Endothelial cell of umbilical vein (primary cell): ENCODE measurements at regions not wholly inside any gene's neighbourhood (a gene's known extent, or its start where the extent isn't known, plus 50 kb on each side); places are given as distances from the start of the nearest gene placed in this dataset.

Source experiments
- BruUV-seq: library from RNA; stranded (reverse); fragments of 400-500 nt; replicated peaks from 2 replicates; lab custom pipeline; 2021; lab: Mats Ljungman, UMichigan
- CTCF ChIA-PET: fragments of 300-600, 350-600 bp; sonication (Branson Sonifier 250); formaldehyde crosslinking; loops from one replicate; lab custom pipeline; 2021; ENCODE audit warnings: antibody characterized with exemption, inconsistent platforms; lab: Charles Lee
- POLR2A ChIA-PET: fragments of 300-600, 350-600 bp; sonication (Branson Sonifier 250); formaldehyde crosslinking; loops from one replicate; lab custom pipeline; 2021; ENCODE audit warnings: antibody characterized with exemption, inconsistent platforms; lab: Charles Lee
- DNase-seq: peaks from one replicate; pipeline ENCODE4 v3.0.0-alpha.2; 2011; ENCODE audit warnings: low read depth, low spot score
- FAIRE-seq: peaks from 2 replicates; lab custom pipeline; 2011; peaks lifted over from hg19 to GRCh38; lab: Jason Lieb, UNC
- H2AFZ ChIP-seq: 2 replicates; pipeline ENCODE4 v1.6.0; 2012; ENCODE audit warnings: low read depth, low read length, control low read depth, inconsistent platforms
- H3K27ac ChIP-seq: 2 replicates; pipeline ENCODE4 v1.5.1; 2011; ENCODE audit warnings: low read depth, mild to moderate bottlenecking, control low read depth, low read length, moderate library complexity; ENCODE audit not compliant: insufficient read depth
- H3K27me3 ChIP-seq, 2 experiments: 2 replicates each; pipeline versions ENCODE4 v1.6.0 to v1.6.1; 2011; ENCODE audit warnings: low read length in 2 of 2, mixed read lengths in 1 of 2; ENCODE audit not compliant: control insufficient read depth in 2 of 2, insufficient read depth in 2 of 2
- H3K36me3 ChIP-seq, 2 experiments: 2 replicates in 1 of 2; 3 replicates in 1 of 2; pipeline ENCODE4 v1.5.1; 2011; ENCODE audit warnings: low read length in 2 of 2, mild to moderate bottlenecking in 1 of 2, moderate library complexity in 1 of 2; ENCODE audit not compliant: control insufficient read depth in 2 of 2, insufficient read depth in 2 of 2; ENCODE audit errors: extremely low read depth in 1 of 2
- H3K4me1 ChIP-seq: 3 replicates; pipeline ENCODE4 v1.5.1; 2011; ENCODE audit warnings: mild to moderate bottlenecking, low read length; ENCODE audit not compliant: control insufficient read depth, insufficient read depth; ENCODE audit errors: extremely low read depth
- H3K4me2 ChIP-seq: 2 replicates; pipeline ENCODE4 v1.6.1; 2011; ENCODE audit warnings: low read length, control low read depth, mixed read lengths; ENCODE audit not compliant: insufficient read depth
- H3K4me3 ChIP-seq, 3 experiments: fragments of 200-600 bp in 1 of 3; sonication (generic), shearing (Covaris generic) in 1 of 3; replicated peaks in 1 of 3; 2 replicates each; pipeline ENCODE4 v1.5.1; 2011 to 2016; ENCODE audit warnings: control low read depth in 3 of 3, low read length in 3 of 3, mild to moderate bottlenecking in 2 of 3, inconsistent platforms in 1 of 3, low read depth in 1 of 3, moderate library complexity in 1 of 3; ENCODE audit not compliant: insufficient read depth in 1 of 3
- H3K79me2 ChIP-seq: 2 replicates; pipeline ENCODE4 v1.6.0; 2012; ENCODE audit warnings: low read length, inconsistent platforms; ENCODE audit not compliant: control insufficient read depth, insufficient read depth
- H3K9ac ChIP-seq: replicated peaks from 2 replicates; pipeline ENCODE3; 2011; ENCODE audit warnings: low read length, control low read depth; ENCODE audit not compliant: insufficient read depth; ENCODE audit errors: extremely low read depth
- H3K9me1 ChIP-seq: replicated peaks from 3 replicates; pipeline ENCODE4 v1.6.0; 2011; ENCODE audit warnings: mild to moderate bottlenecking, low read length; ENCODE audit not compliant: control insufficient read depth, insufficient read depth; ENCODE audit errors: extremely low read depth
- H3K9me3 ChIP-seq: replicated peaks from 2 replicates; pipeline ENCODE4 v1.5.1; 2012; ENCODE audit warnings: low read length, inconsistent platforms; ENCODE audit not compliant: control insufficient read depth, insufficient read depth
- H4K20me1 ChIP-seq: replicated peaks from 2 replicates; pipeline ENCODE3; 2011; ENCODE audit warnings: mild to moderate bottlenecking, low read length; ENCODE audit not compliant: control insufficient read depth, insufficient read depth; ENCODE audit errors: extremely low read depth
- CTCF ChIP-seq, 2 donors: IDR thresholded peaks; 1 replicate in 1 of 2; 2 replicates in 1 of 2; pipeline ENCODE4 v1.5.1; 2011; ENCODE audit warnings: low read length in 2 of 2, mild to moderate bottlenecking in 2 of 2, moderate library complexity in 2 of 2, control low read depth in 1 of 2, inconsistent platforms in 1 of 2, low read depth in 1 of 2; ENCODE audit not compliant: insufficient read depth in 1 of 2; ENCODE audit errors: extremely low read depth in 1 of 2
- EZH2 ChIP-seq: IDR thresholded peaks from 2 replicates; pipeline ENCODE4 v1.6.1; 2012; ENCODE audit warnings: borderline replicate concordance, low read depth, mild to moderate bottlenecking, moderate library complexity, low read length, inconsistent platforms; ENCODE audit not compliant: severe bottlenecking
- FOS ChIP-seq: IDR thresholded peaks from 2 replicates; pipeline ENCODE4 v1.6.1; 2011; ENCODE audit warnings: mild to moderate bottlenecking, low read length, moderate library complexity, borderline replicate concordance; ENCODE audit not compliant: insufficient read depth
- GATA2 ChIP-seq: IDR thresholded peaks from 2 replicates; pipeline ENCODE4 v1.7.0; 2011; ENCODE audit warnings: low read depth, mild to moderate bottlenecking, moderate library complexity, mixed read lengths, low read length; ENCODE audit not compliant: insufficient read length, insufficient read depth
- JUN ChIP-seq: IDR thresholded peaks from 2 replicates; pipeline ENCODE4 v1.6.1; 2011; ENCODE audit warnings: borderline replicate concordance, low read depth; ENCODE audit not compliant: insufficient read length, insufficient read depth
- MYC ChIP-seq: IDR thresholded peaks from one replicate; pipeline ENCODE4 v1.6.1; 2011; ENCODE audit warnings: mild to moderate bottlenecking, low read depth, low read length
- POLR2A ChIP-seq: IDR thresholded peaks from 2 replicates; pipeline ENCODE4 v1.6.1; 2012; ENCODE audit warnings: low read depth, mild to moderate bottlenecking, control low read depth, low read length
- POLR2AphosphoS5 ChIP-seq: IDR thresholded peaks from 2 replicates; pipeline ENCODE4 v1.6.1; 2012; ENCODE audit warnings: low read depth, mild to moderate bottlenecking, control low read depth, low read length, moderate library complexity; ENCODE audit not compliant: insufficient read depth
- dilution Hi-C: fragments of 300-500 bp; cut with MboI; formaldehyde crosslinking; loops from one replicate; pipeline ENCODE4 v1.15.0; 2019; ENCODE audit warnings: low sequenced_read_pairs; ENCODE audit not compliant: extremely low pct_ligation_motif_present
- intact Hi-C: fragments of 100-400 bp; cut with micrococcal nuclease; formaldehyde crosslinking; loops from one replicate; pipeline ENCODE4 v1.10.0; 2022
- TF ChIP-seq, protein P1 (sequence below): IDR thresholded peaks from 2 replicates; pipeline ENCODE4 v1.6.1; 2011; ENCODE audit not compliant: insufficient read depth, insufficient read length

DNA sequence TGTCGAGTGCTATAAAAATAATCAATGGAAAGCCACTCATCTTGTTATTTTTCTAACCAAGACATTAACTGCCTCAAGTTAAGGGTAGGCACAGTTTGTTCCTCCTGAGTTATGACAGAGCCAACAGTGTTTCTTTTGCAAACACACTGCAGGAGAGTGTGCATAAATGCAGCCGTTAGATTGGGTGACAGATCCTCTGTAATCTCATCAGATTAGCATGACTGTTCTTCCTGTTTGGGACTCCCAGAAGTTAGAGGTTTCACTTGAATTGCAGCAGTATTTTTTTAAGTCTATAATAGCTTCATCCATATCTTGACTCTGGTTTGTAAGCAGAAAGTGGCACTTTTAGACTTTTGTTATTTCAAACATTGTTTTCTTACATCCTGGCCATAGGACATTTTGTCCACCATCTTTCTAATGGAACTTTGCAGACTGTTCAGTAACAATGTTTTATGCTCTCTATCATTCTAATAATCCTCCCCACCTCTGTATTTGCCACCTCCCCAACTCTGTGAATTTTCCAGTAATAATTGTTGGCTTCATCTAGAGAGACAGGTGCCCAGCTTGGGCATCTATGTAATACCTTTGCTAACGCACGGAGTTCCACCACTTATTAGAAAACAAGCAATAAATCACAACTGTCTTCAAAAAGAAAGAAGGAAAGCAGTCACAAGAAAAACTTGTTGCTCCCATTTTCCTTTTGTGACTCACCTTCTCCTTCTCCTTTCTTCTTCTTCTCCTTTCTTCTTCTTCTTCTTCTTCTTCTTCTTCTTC is 560.0 kb downstream of the ADCYAP1 start:
- Histone ChIP-seq H3K4me3 (no peak overlapping the region), H3K9me1 (no peaks in the 10 kb centered on the region), H4K20me1 (no peaks in the 10 kb centered on the region), H3K27ac (no peak overlapping the region), H2AFZ (no peak overlapping the region), H3K9me3 (no peaks in the 10 kb centered on the region), H3K4me1 (no peaks in the 10 kb centered on the region), H3K4me2 (no peak overlapping the region), H3K9ac (no peak overlapping the region), H3K79me2 (no peaks in the 10 kb centered on the region), H3K36me3 (no peaks in the 10 kb centered on the region), H3K27me3 (no peaks in the 10 kb centered on the region)
- ChIA-PET POLR2A (no interaction called here), CTCF (no interaction called here)
- DNase-seq, result no peak
- FAIRE-seq, result no peak
- TF ChIP-seq, protein P1, sequence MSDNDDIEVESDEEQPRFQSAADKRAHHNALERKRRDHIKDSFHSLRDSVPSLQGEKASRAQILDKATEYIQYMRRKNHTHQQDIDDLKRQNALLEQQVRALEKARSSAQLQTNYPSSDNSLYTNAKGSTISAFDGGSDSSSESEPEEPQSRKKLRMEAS, result no peak
- TF ChIP-seq FOS, result no peak
- TF ChIP-seq POLR2A, result no peak
- no peak for TF ChIP-seq MYC
- TF ChIP-seq EZH2, result no peak
- no peak for TF ChIP-seq POLR2AphosphoS5
- TF ChIP-seq JUN, result no peak
- intact Hi-C loops (no loop called here), dilution Hi-C loops (no loop called here)
- BruUV-seq, result no TSS peak

GRCh38 chr18:1466035-1466434 is 561.4 kb downstream of the ADCYAP1 start:
- Histone ChIP-seq H3K27ac (no peak overlapping the region), H3K79me2 (no peaks in the 10 kb centered on the region), H3K4me2 (no peak overlapping the region), H3K4me1 (no peaks in the 10 kb centered on the region), H4K20me1 (no peaks in the 10 kb centered on the region), H3K36me3 (no peaks in the 10 kb centered on the region), H2AFZ (no peak overlapping the region), H3K9me1 (no peaks in the 10 kb centered on the region), H3K9me3 (no peaks in the 10 kb centered on the region), H3K9ac (no peak overlapping the region), H3K4me3 (no peak overlapping the region), H3K27me3 (no peaks in the 10 kb centered on the region)
- FAIRE-seq, result no peak
- POLR2A ChIA-PET, result no interaction called here
- BruUV-seq, result no TSS peak
- intact Hi-C loops, result no loop called here
- no peak for DNase-seq
- CTCF ChIA-PET, result no interaction called here
- no peak for TF ChIP-seq POLR2AphosphoS5
- no peak for TF ChIP-seq CTCF (IDR thresholded peaks at IDR 0.05; ENCODE audit: extremely low read depth in 1 of 2, insufficient read depth in 1 of 2, low read depth in 1 of 2, low read length in 2 of 2)
- TF ChIP-seq JUN, result no peak
- no peak for TF ChIP-seq GATA2
- no peak for TF ChIP-seq EZH2
- TF ChIP-seq MYC, result no peak
- TF ChIP-seq POLR2A, result no peak
- TF ChIP-seq, protein P1, result no peak
- no peak for TF ChIP-seq FOS
- dilution Hi-C loops, result no loop called here
